HG03025 (cell line): ENCODE measurements at regions not wholly inside any gene's neighbourhood (a gene's known extent, or its start where the extent isn't known, plus 50 kb on each side); places are given as distances from the start of the nearest gene placed in this dataset.

Experiments used
- ATAC-seq: cut with Tn5 transposase; IDR thresholded peaks from one replicate; pipeline ENCODE4 v1.9.1; 2021; ENCODE audit warnings: mild to moderate bottlenecking, moderate library complexity; ENCODE audit not compliant: unreplicated experiment, low FRiP score

DNA sequence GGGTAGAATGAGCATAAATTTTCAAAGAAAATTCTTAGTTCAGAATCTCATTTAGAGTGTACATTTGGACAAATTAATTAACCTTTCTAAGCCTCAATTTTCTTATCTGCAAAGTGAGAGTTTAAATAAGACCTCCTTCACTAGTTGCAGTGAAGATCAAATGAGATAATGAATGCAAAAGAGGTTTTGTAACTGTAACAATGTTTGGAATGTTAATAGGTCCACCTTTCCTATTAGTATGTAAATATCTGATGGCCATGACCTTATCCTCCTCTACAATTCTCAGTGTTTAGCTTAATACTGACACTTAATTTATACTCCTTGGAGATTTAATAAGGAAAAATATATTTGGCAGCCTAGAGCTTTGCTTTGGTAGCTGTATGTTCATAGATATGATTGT is 138.8 kb downstream of the GABRG1 start:
- no peak for ATAC-seq

DNA sequence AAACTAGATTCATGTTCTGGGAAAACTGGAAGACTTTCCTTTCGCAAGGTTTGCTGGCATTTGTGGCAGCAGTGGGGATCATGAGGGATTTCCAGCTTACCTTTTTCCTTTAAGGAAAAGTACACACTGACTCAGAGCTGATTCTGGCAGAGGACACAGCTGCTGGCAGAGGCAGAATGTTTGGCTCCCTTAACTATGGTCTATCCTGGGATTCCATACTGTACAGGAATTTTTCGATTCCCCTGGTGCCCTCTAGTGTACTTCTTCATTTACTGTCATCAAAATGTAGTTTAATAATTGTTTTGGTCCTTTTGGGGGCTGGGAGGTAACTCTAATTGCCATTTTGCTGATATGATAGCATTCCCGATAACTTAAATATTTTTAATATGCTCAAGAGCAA is 152.7 kb downstream of the GABRG1 start:
- no peak for ATAC-seq

DNA sequence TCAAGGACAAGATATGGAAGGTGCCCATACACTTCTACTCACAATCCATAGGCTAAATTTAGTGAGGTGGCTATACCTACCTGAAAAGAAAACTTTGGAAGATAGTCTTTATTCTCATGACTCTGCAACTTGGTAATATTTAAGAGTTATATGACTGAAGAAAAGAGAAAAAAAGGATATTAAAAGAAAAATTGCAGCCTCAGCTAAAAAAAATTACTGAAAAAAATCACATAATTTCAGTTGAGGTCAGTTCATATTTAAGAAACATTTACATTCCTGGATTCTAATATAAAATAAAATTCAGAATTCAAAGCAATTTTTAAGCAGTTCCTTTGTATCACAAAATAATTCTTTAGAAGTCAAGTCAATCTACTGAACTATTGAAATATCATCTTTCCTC is 166.5 kb downstream of the GABRG1 start:
- no peak for ATAC-seq

DNA sequence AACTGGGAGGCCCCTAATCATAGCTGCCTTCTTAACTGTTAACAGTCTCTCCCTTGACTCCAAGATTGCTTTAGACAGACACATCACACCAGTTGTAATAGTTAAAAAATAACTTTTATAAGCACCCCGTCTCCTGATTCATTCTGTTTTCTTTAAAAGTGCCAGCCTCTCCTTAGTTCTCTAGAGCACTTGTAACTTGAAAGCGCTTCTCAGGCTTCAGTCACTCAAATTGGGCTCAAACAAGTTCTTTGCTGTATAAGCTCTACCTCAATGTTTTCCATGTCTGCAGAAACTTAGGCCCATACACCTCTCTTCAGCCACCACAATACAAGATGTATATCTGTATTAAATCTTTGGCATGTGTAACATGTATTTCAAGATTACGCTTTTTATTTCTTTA is 169.6 kb downstream of the GABRG1 start:
- no peak for ATAC-seq

DNA sequence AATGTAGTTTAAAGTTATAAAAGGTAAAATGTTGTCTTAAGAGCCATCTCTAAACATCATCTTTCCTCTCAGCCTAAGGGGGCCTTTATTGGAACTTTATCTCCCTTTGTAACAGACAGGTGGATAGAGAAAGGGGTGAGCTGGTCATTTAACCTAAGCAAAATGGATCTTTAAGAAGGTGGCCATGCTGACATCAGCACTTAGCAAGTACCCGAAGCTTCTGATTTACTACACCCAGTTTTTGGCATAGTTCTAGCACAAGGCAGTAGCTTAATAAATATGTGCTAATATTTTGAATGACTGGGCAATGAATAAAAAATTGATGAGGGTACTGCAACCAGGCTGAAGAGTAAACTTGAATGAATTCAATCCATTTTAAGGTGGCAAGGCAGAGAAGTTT is 172.7 kb downstream of the GABRG1 start:
- ATAC-seq: no peak

DNA sequence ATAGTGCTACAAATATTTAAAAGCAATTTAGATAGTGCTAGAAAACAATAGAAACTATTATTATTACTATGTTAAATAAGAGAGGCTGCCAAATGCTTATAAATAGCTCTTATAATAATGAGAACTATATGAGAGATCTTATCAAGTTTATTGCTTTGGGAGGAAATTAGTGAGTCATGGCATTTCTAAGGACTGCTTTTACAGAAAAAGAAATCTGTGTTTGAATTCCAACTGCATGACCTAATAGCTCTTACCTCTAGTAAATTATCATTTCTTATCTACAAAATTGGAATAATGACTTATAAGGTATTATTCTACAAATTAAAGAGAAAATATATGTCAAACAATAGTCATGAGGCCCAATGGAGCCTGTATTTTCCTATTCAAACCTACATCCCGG is 177.2 kb downstream of the GABRG1 start:
- ATAC-seq: no peak

DNA sequence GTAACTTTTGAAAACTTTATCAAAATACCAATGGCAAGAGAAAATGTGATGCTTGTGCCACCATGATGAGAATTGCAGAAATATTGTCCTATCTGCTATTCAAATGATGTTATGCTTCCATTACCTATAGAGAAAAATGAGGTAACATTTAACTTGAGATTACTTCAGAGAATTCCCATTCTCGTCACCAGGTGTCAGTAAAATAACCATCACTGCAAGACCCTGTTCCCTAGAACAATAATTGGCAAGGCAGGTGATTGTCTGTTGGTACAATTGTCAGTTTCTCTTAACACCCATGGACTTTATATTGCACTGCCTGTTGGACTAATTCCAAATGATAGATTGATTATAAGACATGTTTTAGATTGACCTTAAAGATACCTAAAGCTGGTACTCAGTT is 179.9 kb downstream of the GABRG1 start:
- no peak for ATAC-seq

DNA sequence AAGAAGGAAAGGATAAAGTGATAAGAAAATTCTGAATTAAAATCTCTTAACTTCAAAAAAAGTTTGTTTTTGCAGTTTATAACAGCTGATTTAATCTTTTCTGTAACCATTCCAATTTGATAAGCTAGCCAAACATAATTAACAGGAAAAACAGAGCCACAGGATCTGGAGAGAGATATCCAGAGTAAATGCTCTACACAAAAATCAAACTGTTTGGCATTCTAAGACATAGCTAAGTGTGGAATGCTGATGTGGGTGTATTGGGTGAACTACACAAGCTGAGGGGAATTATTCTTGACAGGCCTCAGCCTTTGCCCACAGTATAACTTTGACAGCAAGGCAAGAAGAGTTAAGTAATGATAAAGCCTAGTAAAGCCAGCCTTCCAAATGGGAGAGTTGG is 184.8 kb downstream of the GABRG1 start:
- no peak for ATAC-seq

DNA sequence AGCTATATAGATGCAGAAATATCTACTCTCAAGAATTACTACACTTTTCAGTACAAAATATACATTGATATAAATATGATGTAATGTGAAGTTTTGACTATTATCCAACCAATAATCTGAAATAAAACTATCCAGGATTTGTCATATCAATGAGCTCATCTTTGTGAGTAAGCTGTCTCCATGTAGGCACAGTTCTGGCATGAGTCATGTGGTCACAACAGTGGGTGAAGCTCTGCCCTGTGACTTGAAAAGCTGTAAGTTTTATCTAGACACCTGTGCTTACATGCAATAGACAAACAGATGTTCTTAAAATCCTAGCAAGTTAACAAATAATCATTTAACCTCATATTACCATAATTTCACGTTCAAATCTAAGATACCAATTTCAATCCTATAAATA is 192.7 kb downstream of the GABRG1 start:
- no peak for ATAC-seq

DNA sequence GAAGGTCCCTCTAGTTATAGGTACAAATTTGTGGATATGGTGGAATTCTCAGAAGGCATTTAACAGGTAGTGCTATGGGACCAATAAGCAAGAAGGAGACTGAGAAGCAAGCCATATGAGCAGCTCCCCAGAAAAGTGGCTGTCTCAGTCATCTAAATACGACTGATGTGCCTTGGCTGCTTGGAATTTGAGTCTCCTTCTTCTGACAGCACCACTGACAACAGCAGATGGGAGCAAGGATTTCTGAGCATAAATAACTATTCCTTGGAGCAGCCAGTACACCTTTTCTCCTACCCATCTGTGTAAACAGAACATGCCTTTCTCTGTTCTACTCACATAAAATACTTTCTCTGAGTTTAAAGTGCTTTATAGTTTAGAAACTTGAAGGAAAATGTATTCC is 196.2 kb downstream of the GABRG1 start:
- no peak for ATAC-seq

DNA sequence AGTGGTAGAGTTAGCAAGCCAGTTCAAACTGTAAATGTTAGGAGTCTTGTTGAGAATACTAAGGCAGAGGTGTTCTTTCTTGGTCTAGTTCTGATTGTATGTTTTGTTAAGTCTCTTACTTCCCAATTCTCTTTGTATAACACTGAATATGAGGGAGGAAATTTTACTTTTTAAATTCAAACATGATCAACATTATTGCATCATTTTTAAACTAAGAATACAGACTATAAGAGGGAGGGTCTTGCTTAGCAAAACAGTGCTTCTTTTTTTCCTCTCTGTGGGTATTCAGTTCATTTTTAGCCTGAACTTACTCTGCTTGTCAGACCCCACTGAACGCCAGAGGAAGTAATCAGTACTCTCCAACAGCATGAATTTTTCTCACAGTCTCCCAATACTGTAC is 198.0 kb downstream of the GABRG1 start:
- no peak for ATAC-seq

DNA sequence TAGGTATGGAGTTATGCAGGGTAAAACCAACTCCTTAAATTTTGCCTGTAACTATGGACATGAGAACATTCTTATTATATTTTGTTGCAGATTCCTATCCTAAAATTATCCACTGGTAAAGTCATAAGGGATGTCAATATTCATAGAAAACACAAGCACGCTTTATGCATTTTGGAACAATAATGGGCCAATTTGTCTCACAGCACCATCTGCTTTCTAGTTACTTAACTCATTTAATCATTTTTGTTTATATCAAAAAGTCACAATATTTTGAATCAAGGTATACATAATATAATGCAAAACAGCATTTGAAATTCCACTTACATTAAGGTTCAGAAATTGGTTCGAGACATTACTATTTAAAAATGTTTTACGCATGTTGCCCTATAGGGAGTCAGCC is 203.0 kb downstream of the GABRG1 start:
- no peak for ATAC-seq

DNA sequence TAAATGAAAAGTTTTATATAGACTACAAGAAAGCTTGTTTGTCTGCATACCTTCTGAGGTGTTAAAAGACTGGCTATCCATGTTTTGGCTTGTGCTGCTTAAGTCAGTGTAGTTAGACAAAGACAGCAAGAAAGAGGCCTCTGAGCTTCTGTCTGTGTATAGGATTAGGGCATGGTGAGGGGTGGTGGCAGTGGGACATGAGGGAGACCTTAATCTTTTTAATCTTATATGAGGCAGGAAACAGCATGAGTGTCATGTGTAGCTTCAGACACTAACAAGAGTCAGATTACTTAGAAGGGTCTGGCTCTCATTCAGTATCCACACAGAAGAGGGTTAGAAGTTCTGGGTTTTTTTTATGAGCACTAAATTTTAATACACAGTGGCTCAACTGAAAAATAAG is 213.3 kb downstream of the GABRG1 start:
- ATAC-seq: no peak

DNA sequence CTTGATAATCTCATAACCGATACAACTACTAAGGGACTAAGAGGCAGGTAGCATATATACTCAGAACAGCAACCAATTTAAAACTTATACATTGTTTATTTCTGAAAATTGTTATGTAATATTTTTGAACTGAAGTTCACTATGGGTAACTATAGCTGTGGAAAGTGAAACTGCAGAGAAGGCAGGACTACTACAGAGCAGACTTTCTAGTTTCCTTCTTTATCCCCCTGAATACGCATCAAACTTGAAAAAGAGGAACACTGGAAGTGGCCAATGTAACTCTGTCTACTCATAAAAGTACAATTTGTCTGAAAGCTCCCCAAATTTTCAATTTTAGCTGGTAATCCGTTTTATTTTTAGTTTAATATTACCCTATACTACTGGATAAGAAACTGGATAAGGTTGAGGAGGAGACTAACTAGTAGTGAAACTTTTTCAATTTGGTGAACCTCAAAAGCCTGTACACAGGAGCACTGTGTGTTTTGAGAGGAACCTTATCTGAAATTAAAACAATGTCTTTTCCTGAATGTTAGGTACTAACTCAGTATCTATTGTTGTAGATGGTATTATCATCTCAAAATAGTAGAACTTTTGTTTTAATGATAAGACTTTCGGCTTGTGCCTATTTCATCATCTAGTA is 225.8 kb downstream of the GABRG1 start:
- ATAC-seq: no peak

DNA sequence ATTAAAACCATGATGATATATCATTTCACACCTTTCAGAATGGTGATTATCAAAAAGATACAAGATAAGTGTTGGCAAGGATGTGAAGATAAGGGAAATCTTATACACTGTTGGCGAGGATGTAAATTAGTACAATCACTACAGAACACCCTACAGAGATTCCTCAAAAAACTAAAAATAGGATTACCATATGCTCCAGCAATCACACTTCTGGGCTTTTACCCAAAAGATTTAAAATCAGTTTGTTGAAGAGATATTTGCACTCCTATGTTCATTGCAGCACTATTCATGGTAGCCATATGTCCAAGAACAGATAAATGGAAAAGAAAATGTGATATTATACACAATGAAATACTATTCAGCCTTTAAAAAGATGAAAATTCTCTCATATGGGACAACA is 240.4 kb downstream of the GABRG1 start:
- ATAC-seq: no peak

DNA sequence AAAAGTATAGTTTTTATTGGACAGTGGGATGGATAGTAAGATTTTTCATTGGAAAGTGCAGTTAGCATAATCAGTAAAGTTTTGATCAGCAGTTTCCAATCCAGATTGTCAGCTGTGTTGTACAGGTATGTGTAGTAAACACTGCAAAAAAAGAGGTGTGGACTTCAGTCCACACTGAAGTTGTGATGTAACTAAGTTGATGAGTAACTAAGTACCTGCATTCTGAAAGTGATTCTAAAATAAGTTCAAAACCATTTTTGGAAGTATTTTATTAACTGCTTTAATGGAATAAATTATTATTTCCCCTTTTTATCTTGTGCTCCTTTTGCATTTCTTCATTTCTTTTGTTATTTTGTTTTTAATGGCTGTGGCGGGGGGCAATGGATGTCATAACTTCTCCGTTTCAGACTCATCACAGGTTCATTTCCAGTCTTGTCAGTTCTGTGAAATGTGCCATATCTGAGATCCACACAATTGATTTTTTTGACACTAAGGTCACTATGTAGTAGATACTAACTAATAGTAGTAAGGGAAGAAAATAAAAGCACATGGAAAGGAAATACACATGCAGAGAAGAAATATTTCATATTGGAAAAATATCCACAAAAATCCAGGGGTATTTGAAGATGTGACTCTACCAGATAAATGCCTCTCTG is 247.5 kb downstream of the GABRG1 start:
- no peak for ATAC-seq

DNA sequence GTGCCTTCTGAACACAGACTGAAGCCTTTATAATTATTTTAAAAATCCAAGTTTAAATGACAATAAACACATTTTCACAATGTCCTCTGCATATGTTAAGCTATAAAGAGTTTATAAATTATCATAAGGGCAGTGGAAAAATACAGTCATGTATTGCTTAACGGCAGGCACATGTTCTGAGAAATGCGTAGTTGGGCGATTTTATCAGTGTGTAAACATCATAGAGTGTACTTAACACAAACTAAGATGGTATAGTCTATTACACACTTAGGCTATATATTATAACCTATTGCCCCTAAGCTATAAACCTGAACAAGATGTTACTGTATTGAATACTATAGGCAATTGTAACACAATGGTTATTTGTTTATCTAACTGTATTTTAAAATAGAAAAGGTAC is 254.7 kb downstream of the GABRG1 start:
- no peak for ATAC-seq

DNA sequence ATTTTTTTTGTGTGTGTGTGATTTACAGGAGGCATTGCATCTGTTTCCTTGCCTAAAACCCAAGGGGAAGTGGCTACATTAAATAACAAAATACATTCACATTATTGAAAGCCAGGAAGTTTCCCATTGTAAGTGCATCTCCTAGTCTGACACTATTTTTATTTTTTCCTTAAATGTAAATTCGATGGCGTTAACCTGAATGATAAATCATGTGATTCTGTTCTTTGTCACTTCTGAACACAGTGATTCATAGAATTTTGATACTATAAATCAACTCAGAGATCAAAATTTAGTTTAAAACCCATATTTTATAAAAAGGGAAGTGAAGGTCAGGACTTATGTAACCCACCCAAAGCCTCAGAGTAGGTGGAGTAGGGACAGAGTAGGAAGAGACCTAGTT is 258.1 kb downstream of the GABRG1 start:
- no peak for ATAC-seq

DNA sequence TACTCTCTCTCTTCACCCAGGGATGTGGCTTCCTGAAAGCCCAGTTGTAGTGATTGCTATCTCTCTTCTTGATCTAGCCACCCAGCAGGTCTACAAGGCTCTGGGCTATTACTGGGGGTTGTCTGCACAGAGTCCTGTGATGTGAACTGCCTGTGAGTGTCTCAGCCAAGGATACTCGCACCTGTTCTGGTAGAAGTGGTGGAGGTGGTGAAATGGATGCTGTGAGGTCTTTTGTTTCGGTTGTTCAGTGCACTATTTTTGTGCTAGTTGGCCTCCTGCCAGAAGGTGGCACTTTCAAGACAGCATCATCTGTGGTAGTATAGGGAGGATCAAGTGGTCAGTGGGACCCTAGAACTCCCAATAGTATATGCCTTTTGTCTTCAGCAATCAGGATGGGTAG is 268.0 kb downstream of the GABRG1 start:
- no peak for ATAC-seq

DNA sequence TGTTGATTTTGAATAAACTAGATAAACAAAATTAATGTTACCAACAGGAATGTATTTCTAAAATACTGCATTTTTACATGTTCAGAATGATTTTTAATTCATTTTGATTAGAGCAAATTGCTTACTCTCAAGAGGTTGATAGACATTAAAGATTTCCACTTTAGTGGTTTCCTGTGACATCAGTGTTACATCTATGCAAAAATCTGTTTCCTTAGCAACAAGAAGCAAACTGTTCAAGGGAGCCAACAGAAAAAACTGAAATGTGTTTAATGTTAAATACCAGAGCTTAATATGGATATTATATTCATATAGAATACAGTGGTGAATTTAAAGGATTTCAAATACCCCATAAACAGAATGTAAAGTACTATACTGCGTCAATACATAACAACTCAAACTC is 277.8 kb downstream of the GABRG1 start:
- ATAC-seq: no peak

DNA sequence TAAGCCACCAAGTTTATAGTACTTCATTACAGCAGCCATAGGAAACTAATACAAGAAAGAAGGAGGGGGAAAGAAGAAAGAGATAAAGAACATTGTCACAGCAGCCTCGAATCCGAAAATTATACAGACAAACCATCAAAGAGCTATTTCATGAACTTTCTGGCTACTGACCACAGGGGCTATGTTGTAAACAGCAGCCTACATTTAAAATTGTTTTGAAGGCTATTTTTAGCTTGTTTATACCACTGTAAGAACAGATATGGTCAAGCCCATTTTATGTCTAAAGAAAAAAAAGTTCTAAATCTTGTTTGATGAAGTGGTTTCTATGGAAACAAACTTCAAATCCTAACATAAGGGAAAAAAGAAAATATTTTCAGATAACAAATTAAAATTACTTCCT is 282.1 kb downstream of the GABRG1 start:
- ATAC-seq: no peak

DNA sequence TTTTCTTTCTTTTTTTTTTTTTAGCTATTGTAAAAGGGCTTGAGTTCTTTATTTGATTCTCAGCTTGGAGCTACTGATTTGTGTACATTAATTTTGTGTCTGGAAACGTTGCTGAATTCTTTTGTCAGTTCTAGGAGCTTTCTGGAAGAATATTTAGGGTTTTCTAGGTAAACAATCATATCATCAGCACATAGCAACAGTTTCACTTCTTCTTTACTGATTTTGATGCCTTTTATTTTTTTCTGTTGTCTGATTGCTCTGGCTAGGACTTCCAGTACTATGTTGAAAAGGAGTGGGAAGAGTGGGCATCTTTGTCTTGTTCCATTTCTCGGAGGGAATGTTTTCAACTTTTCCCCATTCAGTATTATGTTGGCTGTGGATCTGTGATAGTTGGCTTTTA is 292.2 kb downstream of the GABRG1 start:
- no peak for ATAC-seq

DNA sequence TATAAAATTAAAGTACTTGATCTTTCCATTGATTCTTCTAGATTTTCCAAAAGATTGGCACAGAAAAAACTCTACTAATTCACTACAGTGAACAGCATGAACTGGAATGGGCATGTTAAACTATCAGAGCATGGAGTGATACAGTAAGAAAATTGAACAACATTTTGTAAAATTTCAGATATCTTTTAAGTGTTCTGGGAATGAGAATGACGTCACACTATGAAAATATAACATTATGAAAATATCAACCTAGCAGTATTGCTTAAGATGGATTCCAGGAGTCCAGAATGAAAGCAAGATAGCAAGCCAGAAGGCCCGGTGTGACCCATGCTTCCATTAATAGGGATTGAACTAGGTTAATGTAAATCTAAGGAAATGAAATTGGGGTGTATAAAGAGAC is 319.9 kb downstream of the GABRG1 start:
- no peak for ATAC-seq
